ENCODE measurements at regions not wholly inside any gene's neighbourhood (a gene's known extent, or its start where the extent isn't known, plus 50 kb on each side); places are given as distances from the start of the nearest gene placed in this dataset.
"Not testable (repeated sequence)": the region's sequence is repeated elsewhere in the genome, so short reads cannot be mapped to it uniquely, and the experiment has no call there.

- H3K27me3 ChIP-seq (ENCODE audit: control insufficient read depth in 5 of 5, insufficient read depth in 4 of 5, low read length in 5 of 5); H3K27ac ChIP-seq (ENCODE audit: low read depth, low read length); H3K36me3 ChIP-seq (ENCODE audit: control insufficient read depth in 5 of 5, insufficient read depth in 5 of 5, low read length in 5 of 5): not testable (repeated sequence)
Measured at GRCh38 chr3:75527657-75528056, 136.5 kb upstream of the FRG2C start.

GRCh38 chr3:75552095-75552494 is 112.0 kb upstream of the FRG2C start:
- H3K4me1 ChIP-seq (ENCODE audit: control insufficient read depth in 5 of 5, insufficient read depth in 5 of 5, low read length in 5 of 5); H3K27me3 ChIP-seq (ENCODE audit: control insufficient read depth in 5 of 5, insufficient read depth in 4 of 5, low read length in 5 of 5); H3K36me3 ChIP-seq (ENCODE audit: control insufficient read depth in 5 of 5, insufficient read depth in 5 of 5, low read length in 5 of 5); H3K27ac ChIP-seq (ENCODE audit: low read depth, low read length); H3K4me3 ChIP-seq (ENCODE audit: low read depth in 1 of 5, low read length in 5 of 5); H3K9ac ChIP-seq (ENCODE audit: low read length in 5 of 5): not testable (repeated sequence)
- peaks cover 0 to 10% (median 0%) of the 10 kb centered on the region in 5 donors for H3K9me3 ChIP-seq (ENCODE audit: control insufficient read depth in 5 of 5, low read length in 5 of 5)

More at GRCh38 chr3:75527657-75528056, 136.5 kb upstream of the FRG2C start:
- not testable (repeated sequence) for H3K9ac ChIP-seq (ENCODE audit: low read length in 5 of 5); H3K4me1 ChIP-seq (ENCODE audit: control insufficient read depth in 5 of 5, insufficient read depth in 5 of 5, low read length in 5 of 5); H3K4me3 ChIP-seq (ENCODE audit: low read depth in 1 of 5, low read length in 5 of 5)
- peaks cover 0 to 13% (median 0%) of the 10 kb centered on the region in 5 donors for H3K9me3 ChIP-seq (ENCODE audit: control insufficient read depth in 5 of 5, low read length in 5 of 5)

- not testable (repeated sequence) for H3K4me1 ChIP-seq (ENCODE audit: control insufficient read depth in 5 of 5, insufficient read depth in 5 of 5, low read length in 5 of 5); H3K9ac ChIP-seq (ENCODE audit: low read length in 5 of 5); H3K27ac ChIP-seq (ENCODE audit: low read depth, low read length); H3K4me3 ChIP-seq (ENCODE audit: low read depth in 1 of 5, low read length in 5 of 5); H3K27me3 ChIP-seq (ENCODE audit: control insufficient read depth in 5 of 5, insufficient read depth in 4 of 5, low read length in 5 of 5); H3K9me3 ChIP-seq (ENCODE audit: control insufficient read depth in 5 of 5, low read length in 5 of 5); H3K36me3 ChIP-seq (ENCODE audit: control insufficient read depth in 5 of 5, insufficient read depth in 5 of 5, low read length in 5 of 5)
Measured at GRCh38 chr3:75564427-75564826, 99.7 kb upstream of the FRG2C start.

GRCh38 chr3:75572303-75572702 is 91.8 kb upstream of the FRG2C start:
- H3K4me3 ChIP-seq (ENCODE audit: low read depth in 1 of 5, low read length in 5 of 5); H3K9me3 ChIP-seq (ENCODE audit: control insufficient read depth in 5 of 5, low read length in 5 of 5); H3K27ac ChIP-seq (ENCODE audit: low read depth, low read length); H3K27me3 ChIP-seq (ENCODE audit: control insufficient read depth in 5 of 5, insufficient read depth in 4 of 5, low read length in 5 of 5); H3K9ac ChIP-seq (ENCODE audit: low read length in 5 of 5); H3K36me3 ChIP-seq (ENCODE audit: control insufficient read depth in 5 of 5, insufficient read depth in 5 of 5, low read length in 5 of 5); H3K4me1 ChIP-seq (ENCODE audit: control insufficient read depth in 5 of 5, insufficient read depth in 5 of 5, low read length in 5 of 5): not testable (repeated sequence)

- not testable (repeated sequence) for H3K4me3 ChIP-seq (ENCODE audit: low read depth in 1 of 5, low read length in 5 of 5); H3K36me3 ChIP-seq (ENCODE audit: control insufficient read depth in 5 of 5, insufficient read depth in 5 of 5, low read length in 5 of 5); H3K9me3 ChIP-seq (ENCODE audit: control insufficient read depth in 5 of 5, low read length in 5 of 5); H3K27ac ChIP-seq (ENCODE audit: low read depth, low read length); H3K27me3 ChIP-seq (ENCODE audit: control insufficient read depth in 5 of 5, insufficient read depth in 4 of 5, low read length in 5 of 5); H3K9ac ChIP-seq (ENCODE audit: low read length in 5 of 5); H3K4me1 ChIP-seq (ENCODE audit: control insufficient read depth in 5 of 5, insufficient read depth in 5 of 5, low read length in 5 of 5)
Measured at GRCh38 chr3:75579091-75579490, 85.0 kb upstream of the FRG2C start.

GRCh38 chr3:75579536-75579935 is 84.6 kb upstream of the FRG2C start:
- not testable (repeated sequence) for H3K4me3 ChIP-seq (ENCODE audit: low read depth in 1 of 5, low read length in 5 of 5); H3K9ac ChIP-seq (ENCODE audit: low read length in 5 of 5); H3K27me3 ChIP-seq (ENCODE audit: control insufficient read depth in 5 of 5, insufficient read depth in 4 of 5, low read length in 5 of 5); H3K36me3 ChIP-seq (ENCODE audit: control insufficient read depth in 5 of 5, insufficient read depth in 5 of 5, low read length in 5 of 5); H3K27ac ChIP-seq (ENCODE audit: low read depth, low read length); H3K4me1 ChIP-seq (ENCODE audit: control insufficient read depth in 5 of 5, insufficient read depth in 5 of 5, low read length in 5 of 5); H3K9me3 ChIP-seq (ENCODE audit: control insufficient read depth in 5 of 5, low read length in 5 of 5)

GRCh38 chr3:75579981-75580782 is 83.9 kb upstream of the FRG2C start:
- not testable (repeated sequence) for H3K9me3 ChIP-seq (ENCODE audit: control insufficient read depth in 5 of 5, low read length in 5 of 5); H3K27me3 ChIP-seq (ENCODE audit: control insufficient read depth in 5 of 5, insufficient read depth in 4 of 5, low read length in 5 of 5); H3K9ac ChIP-seq (ENCODE audit: low read length in 5 of 5); H3K36me3 ChIP-seq (ENCODE audit: control insufficient read depth in 5 of 5, insufficient read depth in 5 of 5, low read length in 5 of 5); H3K27ac ChIP-seq (ENCODE audit: low read depth, low read length); H3K4me1 ChIP-seq (ENCODE audit: control insufficient read depth in 5 of 5, insufficient read depth in 5 of 5, low read length in 5 of 5)
- peak overlapping the region in 4 of 5 donors; percentile 44 to 63 (median 54) for H3K4me3 ChIP-seq (ENCODE audit: low read depth in 1 of 5, low read length in 5 of 5)

GRCh38 chr3:75582536-75582935 is 81.6 kb upstream of the FRG2C start:
- not testable (repeated sequence) for H3K27me3 ChIP-seq (ENCODE audit: control insufficient read depth in 5 of 5, insufficient read depth in 4 of 5, low read length in 5 of 5); H3K36me3 ChIP-seq (ENCODE audit: control insufficient read depth in 5 of 5, insufficient read depth in 5 of 5, low read length in 5 of 5); H3K27ac ChIP-seq (ENCODE audit: low read depth, low read length)

GRCh38 chr3:75583116-75583515 is 81.0 kb upstream of the FRG2C start:
- H3K27me3 ChIP-seq (ENCODE audit: control insufficient read depth in 5 of 5, insufficient read depth in 4 of 5, low read length in 5 of 5); H3K4me3 ChIP-seq (ENCODE audit: low read depth in 1 of 5, low read length in 5 of 5); H3K36me3 ChIP-seq (ENCODE audit: control insufficient read depth in 5 of 5, insufficient read depth in 5 of 5, low read length in 5 of 5); H3K27ac ChIP-seq (ENCODE audit: low read depth, low read length); H3K9me3 ChIP-seq (ENCODE audit: control insufficient read depth in 5 of 5, low read length in 5 of 5); H3K9ac ChIP-seq (ENCODE audit: low read length in 5 of 5); H3K4me1 ChIP-seq (ENCODE audit: control insufficient read depth in 5 of 5, insufficient read depth in 5 of 5, low read length in 5 of 5): not testable (repeated sequence)

More at GRCh38 chr3:75582536-75582935, 81.6 kb upstream of the FRG2C start:
- not testable (repeated sequence) for H3K4me1 ChIP-seq (ENCODE audit: control insufficient read depth in 5 of 5, insufficient read depth in 5 of 5, low read length in 5 of 5); H3K9me3 ChIP-seq (ENCODE audit: control insufficient read depth in 5 of 5, low read length in 5 of 5); H3K9ac ChIP-seq (ENCODE audit: low read length in 5 of 5); H3K4me3 ChIP-seq (ENCODE audit: low read depth in 1 of 5, low read length in 5 of 5)

- H3K4me3 ChIP-seq (ENCODE audit: low read depth in 1 of 5, low read length in 5 of 5); H3K27ac ChIP-seq (ENCODE audit: low read depth, low read length); H3K4me1 ChIP-seq (ENCODE audit: control insufficient read depth in 5 of 5, insufficient read depth in 5 of 5, low read length in 5 of 5); H3K9me3 ChIP-seq (ENCODE audit: control insufficient read depth in 5 of 5, low read length in 5 of 5); H3K27me3 ChIP-seq (ENCODE audit: control insufficient read depth in 5 of 5, insufficient read depth in 4 of 5, low read length in 5 of 5); H3K36me3 ChIP-seq (ENCODE audit: control insufficient read depth in 5 of 5, insufficient read depth in 5 of 5, low read length in 5 of 5); H3K9ac ChIP-seq (ENCODE audit: low read length in 5 of 5): not testable (repeated sequence)
Measured at GRCh38 chr3:75587695-75588094, 76.4 kb upstream of the FRG2C start.

- H3K9ac ChIP-seq (ENCODE audit: low read length in 5 of 5): not testable (repeated sequence)
Measured at GRCh38 chr3:75590382-75590781, 73.7 kb upstream of the FRG2C start.

More at GRCh38 chr3:75590382-75590781, 73.7 kb upstream of the FRG2C start:
- H3K36me3 ChIP-seq (ENCODE audit: control insufficient read depth in 5 of 5, insufficient read depth in 5 of 5, low read length in 5 of 5); H3K4me3 ChIP-seq (ENCODE audit: low read depth in 1 of 5, low read length in 5 of 5); H3K9me3 ChIP-seq (ENCODE audit: control insufficient read depth in 5 of 5, low read length in 5 of 5); H3K27ac ChIP-seq (ENCODE audit: low read depth, low read length); H3K4me1 ChIP-seq (ENCODE audit: control insufficient read depth in 5 of 5, insufficient read depth in 5 of 5, low read length in 5 of 5); H3K27me3 ChIP-seq (ENCODE audit: control insufficient read depth in 5 of 5, insufficient read depth in 4 of 5, low read length in 5 of 5): not testable (repeated sequence)
